ENCODE measurements at regions not wholly inside any gene's neighbourhood (a gene's known extent, or its start where the extent isn't known, plus 50 kb on each side); places are given as distances from the start of the nearest gene placed in this dataset.

DNA sequence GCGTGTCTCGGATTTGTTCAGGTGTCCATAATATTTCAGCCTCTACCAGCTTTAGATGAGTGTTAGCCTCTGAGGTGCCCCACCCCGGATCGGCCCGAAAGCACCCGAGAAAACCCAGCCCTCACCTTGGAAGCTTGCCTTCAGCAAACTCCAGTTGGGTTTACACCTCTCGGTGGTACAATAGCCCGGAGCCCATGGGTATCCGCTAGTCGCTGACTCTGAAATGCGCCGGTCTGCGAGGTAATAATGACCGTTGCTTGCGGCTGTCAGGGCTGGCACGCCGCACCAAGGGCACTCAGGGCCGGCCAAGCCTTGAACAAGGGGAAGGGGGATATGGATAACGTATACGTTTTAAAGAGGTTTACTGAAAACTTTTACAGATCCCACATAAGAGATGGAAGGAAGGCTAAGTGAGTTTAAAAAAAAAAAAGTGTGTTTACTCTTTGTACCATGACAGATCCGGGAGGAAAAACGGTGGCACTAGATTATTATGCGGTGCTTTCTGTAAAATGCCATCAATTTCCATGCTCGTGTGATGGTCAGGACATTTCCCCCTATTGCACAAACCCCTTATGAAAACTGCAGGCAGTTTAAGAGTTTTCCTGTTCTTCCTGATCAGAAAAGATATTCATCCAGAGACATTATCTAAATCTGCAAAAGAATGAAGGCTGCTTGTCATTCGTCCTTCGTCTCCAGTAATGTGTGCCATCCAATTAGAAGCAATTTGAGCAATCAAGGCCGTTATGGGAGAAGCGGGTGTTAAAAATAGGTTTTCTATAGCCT lies 124.2 kb downstream of the TMEM161B start:
- Histone ChIP-seq H3K36me3 (ENCODE audit: control insufficient read depth in 1 of 2, insufficient read depth in 2 of 2, low read length in 1 of 2) (no peaks in the 10 kb centered on the region), H3K9me3 (ENCODE audit: control insufficient read depth, low read length) (no peaks in the 10 kb centered on the region), H3K4me1 (ENCODE audit: control insufficient read depth in 1 of 2, insufficient read depth in 2 of 2, low read length in 2 of 2) (no peaks in the 10 kb centered on the region), H3K27me3 (ENCODE audit: control insufficient read depth in 1 of 2, insufficient read depth in 2 of 2, low read length in 1 of 2) (no peaks in the 10 kb centered on the region), H3K4me3 (ENCODE audit: low read length in 2 of 2) (peak overlapping the region; percentile 83 to 96), H3K27ac (ENCODE audit: low read depth in 1 of 2, low read length in 2 of 2) (no peak overlapping the region)
- WGBS, 2 donors = 19 to 21% methylated on average over 28 of the region's 28 CpGs
- no peak for ATAC-seq (ENCODE audit: low FRiP score)
- intact Hi-C loops (cut with DNase I) = loop anchor here (5.0 to 10.0 kb wide), 5 partner anchors 362 to 730 kb away; partner anchors contain the start of gene CCNH (in 1 of the 2)
- peak in 1 of 2 donors; percentile 74 for DNase-seq

DNA sequence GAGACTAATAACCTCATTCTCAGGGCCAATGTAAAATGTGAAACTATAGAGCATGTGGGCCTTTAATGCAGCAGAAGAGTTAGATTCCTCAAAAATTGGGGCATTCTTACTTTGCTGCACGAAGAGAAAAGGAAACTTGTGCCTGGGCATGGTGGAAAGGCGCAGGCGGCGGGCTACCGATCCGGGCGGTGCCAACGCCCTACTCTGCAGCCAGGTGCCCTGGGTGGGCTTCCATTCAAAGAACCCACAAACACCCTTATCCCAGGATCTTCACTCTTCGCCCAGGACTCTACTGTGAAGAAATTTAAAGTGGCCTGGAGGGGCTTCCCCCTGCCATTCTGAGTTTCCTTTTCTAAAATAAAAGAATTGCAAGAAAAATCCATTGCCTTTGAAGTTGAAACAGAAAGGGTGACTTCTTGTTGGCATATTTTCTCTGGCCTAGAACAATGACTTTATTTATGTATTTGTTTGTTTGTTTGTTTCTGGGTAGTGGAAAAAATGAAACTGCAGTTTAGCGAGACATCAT lies 124.9 kb downstream of the TMEM161B start:
- ATAC-seq (ENCODE audit: low FRiP score) = no peak
- H3K36me3 ChIP-seq (ENCODE audit: control insufficient read depth in 1 of 2, insufficient read depth in 2 of 2, low read length in 1 of 2) = no peaks in the 10 kb centered on the region
- no peaks in the 10 kb centered on the region for H3K27me3 ChIP-seq (ENCODE audit: control insufficient read depth in 1 of 2, insufficient read depth in 2 of 2, low read length in 1 of 2)
- H3K4me1 ChIP-seq (ENCODE audit: control insufficient read depth in 1 of 2, insufficient read depth in 2 of 2, low read length in 2 of 2) = no peaks in the 10 kb centered on the region
- DNase-seq = peak in 1 of 2 donors; percentile 60
- H3K9me3 ChIP-seq (ENCODE audit: control insufficient read depth, low read length) = no peaks in the 10 kb centered on the region
- no peak overlapping the region for H3K27ac ChIP-seq (ENCODE audit: low read depth in 1 of 2, low read length in 2 of 2)
- intact Hi-C loops (cut with DNase I) = loop anchor here (5.0 to 10.0 kb wide), 5 partner anchors 361 to 729 kb away; partner anchors contain the start of gene CCNH (in 1 of the 2)
- peak overlapping the region; percentile 83 to 96 for H3K4me3 ChIP-seq (ENCODE audit: low read length in 2 of 2)
- WGBS, 2 donors = 30% methylated on average over 10 of the region's 10 CpGs

GRCh38 chr5:88142886-88143692 lies 125.6 kb downstream of the TMEM161B start:
- Histone ChIP-seq H3K9me3 (ENCODE audit: control insufficient read depth, low read length) (no peaks in the 10 kb centered on the region), H3K4me3 (ENCODE audit: low read length in 2 of 2) (peak overlapping the region; percentile 83 to 96), H3K27me3 (ENCODE audit: control insufficient read depth in 1 of 2, insufficient read depth in 2 of 2, low read length in 1 of 2) (no peaks in the 10 kb centered on the region), H3K27ac (ENCODE audit: low read depth in 1 of 2, low read length in 2 of 2) (peak overlapping the region in 1 of 2 donors; percentile 56), H3K4me1 (ENCODE audit: control insufficient read depth in 1 of 2, insufficient read depth in 2 of 2, low read length in 2 of 2) (no peaks in the 10 kb centered on the region), H3K36me3 (ENCODE audit: control insufficient read depth in 1 of 2, insufficient read depth in 2 of 2, low read length in 1 of 2) (no peaks in the 10 kb centered on the region)
- DNase-seq (peak; percentile 53 to 83), ATAC-seq (ENCODE audit: low FRiP score) (no peak)
- WGBS, 2 donors = 2 to 4% methylated on average over 20 of the region's 20 CpGs
- intact Hi-C loops (cut with DNase I) = loop anchor here (5.0 to 10.0 kb wide), 5 partner anchors 361 to 728 kb away; partner anchors contain the start of gene CCNH (in 1 of the 2)

DNA sequence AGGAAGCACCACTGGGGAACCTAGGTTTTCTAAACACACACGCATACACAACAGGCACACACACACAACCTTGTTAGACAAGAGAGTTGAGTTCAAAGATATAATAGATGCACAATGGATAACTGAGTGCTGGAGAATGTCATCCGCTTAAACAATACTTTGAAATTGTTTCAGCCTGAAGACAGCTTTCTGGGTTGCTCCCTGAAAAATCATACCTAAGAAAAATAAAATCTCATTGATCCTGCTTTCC lies 126.1 kb downstream of the TMEM161B start:
- intact Hi-C loops (cut with DNase I) = loop anchor here (5.0 to 10.0 kb wide), 5 partner anchors 360 to 728 kb away; partner anchors contain the start of gene CCNH (in 1 of the 2)
- H3K36me3 ChIP-seq (ENCODE audit: control insufficient read depth in 1 of 2, insufficient read depth in 2 of 2, low read length in 1 of 2) = no peaks in the 10 kb centered on the region
- H3K27me3 ChIP-seq (ENCODE audit: control insufficient read depth in 1 of 2, insufficient read depth in 2 of 2, low read length in 1 of 2) = no peaks in the 10 kb centered on the region
- peak overlapping the region; percentile 83 to 96 for H3K4me3 ChIP-seq (ENCODE audit: low read length in 2 of 2)
- no peaks in the 10 kb centered on the region for H3K9me3 ChIP-seq (ENCODE audit: control insufficient read depth, low read length)
- no peaks in the 10 kb centered on the region for H3K4me1 ChIP-seq (ENCODE audit: control insufficient read depth in 1 of 2, insufficient read depth in 2 of 2, low read length in 2 of 2)
- no peak overlapping the region for H3K27ac ChIP-seq (ENCODE audit: low read depth in 1 of 2, low read length in 2 of 2)
- DNase-seq = no peak
- 5 to 8% methylated on average over 2 of the region's 2 CpGs for WGBS, 2 donors
- ATAC-seq (ENCODE audit: low FRiP score) = no peak

GRCh38 chr5:88140856-88141752 lies 127.5 kb downstream of the TMEM161B start:
- ATAC-seq (ENCODE audit: low FRiP score) (peak; percentile 95), DNase-seq (peak; percentile 97 to 98)
- no peaks in the 10 kb centered on the region for H3K4me1 ChIP-seq (ENCODE audit: control insufficient read depth in 1 of 2, insufficient read depth in 2 of 2, low read length in 2 of 2)
- H3K36me3 ChIP-seq (ENCODE audit: control insufficient read depth in 1 of 2, insufficient read depth in 2 of 2, low read length in 1 of 2) = no peaks in the 10 kb centered on the region
- H3K9me3 ChIP-seq (ENCODE audit: control insufficient read depth, low read length) = no peaks in the 10 kb centered on the region
- H3K4me3 ChIP-seq (ENCODE audit: low read length in 2 of 2) = peak overlapping the region; percentile 85 to 96
- H3K27me3 ChIP-seq (ENCODE audit: control insufficient read depth in 1 of 2, insufficient read depth in 2 of 2, low read length in 1 of 2) = no peaks in the 10 kb centered on the region
- 1% methylated on average over 36 to 49 of the region's 49 CpGs for WGBS, 2 donors
- intact Hi-C loops (cut with DNase I) = loop anchor here (1.0 to 10.0 kb wide), 6 partner anchors 127 to 726 kb away; partner anchors contain the start of genes CCNH (in 1 of the 2) and TMEM161B (in 1 of the 2)
- H3K27ac ChIP-seq (ENCODE audit: low read depth in 1 of 2, low read length in 2 of 2) = no peak overlapping the region

- intact Hi-C loops (cut with DNase I) = loop anchor here (5.0 to 10.0 kb wide), 5 partner anchors 358 to 726 kb away; partner anchors contain the start of gene CCNH (in 1 of the 2)
- Histone ChIP-seq H3K4me3 (ENCODE audit: low read length in 2 of 2) (peak overlapping the region; percentile 64 to 85), H3K27ac (ENCODE audit: low read depth in 1 of 2, low read length in 2 of 2) (no peak overlapping the region), H3K9me3 (ENCODE audit: control insufficient read depth, low read length) (no peaks in the 10 kb centered on the region), H3K4me1 (ENCODE audit: control insufficient read depth in 1 of 2, insufficient read depth in 2 of 2, low read length in 2 of 2) (no peaks in the 10 kb centered on the region), H3K36me3 (ENCODE audit: control insufficient read depth in 1 of 2, insufficient read depth in 2 of 2, low read length in 1 of 2) (no peaks in the 10 kb centered on the region), H3K27me3 (ENCODE audit: control insufficient read depth in 1 of 2, insufficient read depth in 2 of 2, low read length in 1 of 2) (no peaks in the 10 kb centered on the region)
- ATAC-seq (ENCODE audit: low FRiP score) (no peak), DNase-seq (peak in 1 of 2 donors; percentile 74)
- 3 to 4% methylated on average over 15 of the region's 15 CpGs for WGBS, 2 donors
These were observed 128.2 kb downstream of the TMEM161B start for GRCh38 chr5:88140396-88140855.

DNA sequence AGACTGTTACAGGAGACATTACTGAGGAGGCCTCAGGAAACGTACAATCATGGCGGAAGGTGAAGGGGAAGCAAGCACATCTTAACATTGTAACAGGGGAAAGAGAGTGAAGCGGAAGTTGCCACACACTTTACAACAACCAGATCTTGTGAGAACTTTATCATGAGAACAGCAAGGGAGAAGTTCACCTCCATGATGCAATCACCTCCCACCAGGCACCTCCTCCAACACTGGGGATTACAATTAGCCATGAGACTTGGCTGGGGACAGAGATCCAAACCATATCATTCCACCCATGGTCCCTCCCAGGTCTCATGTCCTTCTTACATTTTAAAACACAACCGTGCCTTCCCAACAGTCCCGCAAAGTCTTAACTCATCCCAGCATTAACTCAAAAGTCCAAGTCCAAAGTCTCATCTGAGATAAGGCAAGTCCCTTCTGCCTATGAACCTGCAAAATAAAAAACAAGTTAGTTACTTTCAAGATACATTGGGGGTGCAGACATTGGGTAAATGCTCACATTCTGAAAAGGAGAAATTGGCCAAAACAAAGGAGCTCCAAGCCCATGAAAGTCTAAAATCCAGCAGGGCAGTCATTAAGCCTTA lies 138.3 kb downstream of the TMEM161B start:
- Histone ChIP-seq H3K9me3 (ENCODE audit: control insufficient read depth, low read length) (no peaks in the 10 kb centered on the region), H3K4me1 (ENCODE audit: control insufficient read depth in 1 of 2, insufficient read depth in 2 of 2, low read length in 2 of 2) (no peaks in the 10 kb centered on the region), H3K27me3 (ENCODE audit: control insufficient read depth in 1 of 2, insufficient read depth in 2 of 2, low read length in 1 of 2) (no peaks in the 10 kb centered on the region), H3K4me3 (ENCODE audit: low read length in 2 of 2) (no peak overlapping the region), H3K36me3 (ENCODE audit: control insufficient read depth in 1 of 2, insufficient read depth in 2 of 2, low read length in 1 of 2) (no peaks in the 10 kb centered on the region), H3K27ac (ENCODE audit: low read depth in 1 of 2, low read length in 2 of 2) (no peak overlapping the region)
- intact Hi-C loops (cut with DNase I) = no loop called here
- 90 to 95% methylated on average over 5 of the region's 5 CpGs for WGBS, 2 donors
- ATAC-seq (ENCODE audit: low FRiP score) (no peak), DNase-seq (no peak)
